CD4-positive, alpha-beta T cell treated with Interleukin-2 at 100 ng/mL for 4 hours (primary cell): ENCODE measurements at regions not wholly inside any gene's neighbourhood (a gene's known extent, or its start where the extent isn't known, plus 50 kb on each side); places are given as distances from the start of the nearest gene placed in this dataset.

Source experiments
- DNase-seq: peaks from one replicate; pipeline ENCODE4 v3.0.0-alpha.2; 2020; ENCODE audit warnings: low spot score

GRCh38 chr16:51665436-51665998, 514.4 kb upstream of the SALL1 start:
- no peak for DNase-seq

GRCh38 chr16:51658531-51658930, 507.5 kb upstream of the SALL1 start:
- DNase-seq, result no peak

- DNase-seq, result no peak
These were observed 506.8 kb upstream of the SALL1 start for GRCh38 chr16:51657848-51658247.

GRCh38 chr16:51655249-51655648, 504.2 kb upstream of the SALL1 start:
- DNase-seq, result no peak

GRCh38 chr16:51651061-51651466, 500.0 kb upstream of the SALL1 start:
- DNase-seq, result no peak

GRCh38 chr16:51649631-51650030, 498.6 kb upstream of the SALL1 start:
- DNase-seq, result no peak

GRCh38 chr16:51648526-51648925, 497.5 kb upstream of the SALL1 start:
- no peak for DNase-seq

- no peak for DNase-seq
These were observed 490.2 kb upstream of the SALL1 start for GRCh38 chr16:51641191-51641765.

GRCh38 chr16:51640196-51640595, 489.1 kb upstream of the SALL1 start:
- DNase-seq, result no peak

- DNase-seq, result no peak
These were observed 487.5 kb upstream of the SALL1 start for GRCh38 chr16:51638339-51639135.

- no peak for DNase-seq
These were observed 486.7 kb upstream of the SALL1 start for GRCh38 chr16:51637770-51638094.

- DNase-seq, result no peak
These were observed 486.1 kb upstream of the SALL1 start for GRCh38 chr16:51636920-51637769.

GRCh38 chr16:51635181-51635580, 484.1 kb upstream of the SALL1 start:
- no peak for DNase-seq

GRCh38 chr16:51630076-51630475, 479.0 kb upstream of the SALL1 start:
- no peak for DNase-seq

- DNase-seq, result no peak
These were observed 478.5 kb upstream of the SALL1 start for GRCh38 chr16:51629576-51629975.

- DNase-seq, result no peak
These were observed 473.2 kb upstream of the SALL1 start for GRCh38 chr16:51624080-51624775.

GRCh38 chr16:51621610-51622009, 470.5 kb upstream of the SALL1 start:
- no peak for DNase-seq

- no peak for DNase-seq
These were observed 464.1 kb upstream of the SALL1 start for GRCh38 chr16:51615141-51615540.

GRCh38 chr16:51607201-51607651, 456.2 kb upstream of the SALL1 start:
- no peak for DNase-seq

GRCh38 chr16:51596247-51596646, 445.2 kb upstream of the SALL1 start:
- no peak for DNase-seq

GRCh38 chr16:51592535-51593300, 441.6 kb upstream of the SALL1 start:
- DNase-seq, result no peak
